ENCODE measurements at regions not wholly inside any gene's neighbourhood (a gene's known extent, or its start where the extent isn't known, plus 50 kb on each side); places are given as distances from the start of the nearest gene placed in this dataset.
"Not testable (repeated sequence)": the region's sequence is repeated elsewhere in the genome, so short reads cannot be mapped to it uniquely, and the experiment has no call there.

DNA sequence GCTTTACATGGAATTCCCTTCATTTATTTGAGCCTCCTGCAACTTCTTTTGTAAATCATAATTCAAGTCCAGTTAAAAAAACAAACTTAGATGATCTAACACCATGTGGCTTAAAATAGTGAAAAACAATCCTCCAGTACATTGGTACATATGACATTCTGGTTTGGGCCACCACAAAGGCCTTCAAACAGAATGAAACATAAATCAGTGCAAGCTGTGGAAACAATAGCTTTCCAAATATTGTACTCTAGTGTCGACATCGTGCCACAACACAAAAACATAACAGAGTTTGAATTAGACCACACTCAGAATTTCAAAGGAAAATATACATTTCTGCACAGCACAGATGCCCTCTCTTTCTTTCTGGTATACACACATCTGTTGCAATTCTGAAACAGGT lies 751.3 kb downstream of the SLC6A15 start:
- no peak for FAIRE-seq
- no peak for DNase-seq (ENCODE audit: insufficient read length, low spot score)

DNA sequence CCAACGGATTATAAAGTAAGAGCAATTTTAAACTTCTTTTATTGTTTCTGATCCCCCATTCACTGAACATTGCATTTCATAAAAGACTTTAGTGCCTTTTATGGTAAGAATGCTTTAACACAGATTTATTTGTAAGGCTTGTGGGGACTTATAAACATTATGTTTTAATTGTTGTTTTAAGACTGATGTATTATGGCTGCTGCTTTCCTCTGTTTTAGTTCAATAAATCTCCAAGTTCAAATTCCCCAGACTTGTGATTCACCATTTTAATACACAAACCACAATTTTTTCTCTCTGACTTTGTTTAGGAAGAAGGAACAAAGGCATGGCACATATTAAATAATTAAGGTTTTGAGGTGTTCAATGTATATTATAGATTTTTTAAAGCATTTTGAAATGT lies 753.3 kb downstream of the SLC6A15 start:
- FAIRE-seq (no peak), DNase-seq (ENCODE audit: insufficient read length, low spot score) (no peak)

DNA sequence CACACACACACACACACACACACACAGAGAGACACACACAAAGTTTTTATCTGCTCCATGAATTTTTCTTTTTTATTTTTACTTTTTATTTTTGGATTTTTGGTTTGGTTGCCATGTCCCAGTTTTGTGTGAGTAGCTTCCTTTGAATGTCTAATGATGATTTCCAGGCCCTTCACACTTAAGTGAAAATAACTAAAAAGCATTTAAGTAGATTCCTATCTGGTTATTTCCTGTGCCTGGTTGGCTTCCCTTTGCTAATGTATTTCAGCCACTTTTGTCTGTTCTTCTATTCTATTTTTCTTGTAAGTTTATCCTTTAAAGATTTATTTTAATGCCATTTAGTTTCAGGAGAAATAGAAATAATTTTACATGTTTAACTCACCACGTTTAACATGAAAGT lies 755.4 kb downstream of the SLC6A15 start:
- no peak for FAIRE-seq

DNA sequence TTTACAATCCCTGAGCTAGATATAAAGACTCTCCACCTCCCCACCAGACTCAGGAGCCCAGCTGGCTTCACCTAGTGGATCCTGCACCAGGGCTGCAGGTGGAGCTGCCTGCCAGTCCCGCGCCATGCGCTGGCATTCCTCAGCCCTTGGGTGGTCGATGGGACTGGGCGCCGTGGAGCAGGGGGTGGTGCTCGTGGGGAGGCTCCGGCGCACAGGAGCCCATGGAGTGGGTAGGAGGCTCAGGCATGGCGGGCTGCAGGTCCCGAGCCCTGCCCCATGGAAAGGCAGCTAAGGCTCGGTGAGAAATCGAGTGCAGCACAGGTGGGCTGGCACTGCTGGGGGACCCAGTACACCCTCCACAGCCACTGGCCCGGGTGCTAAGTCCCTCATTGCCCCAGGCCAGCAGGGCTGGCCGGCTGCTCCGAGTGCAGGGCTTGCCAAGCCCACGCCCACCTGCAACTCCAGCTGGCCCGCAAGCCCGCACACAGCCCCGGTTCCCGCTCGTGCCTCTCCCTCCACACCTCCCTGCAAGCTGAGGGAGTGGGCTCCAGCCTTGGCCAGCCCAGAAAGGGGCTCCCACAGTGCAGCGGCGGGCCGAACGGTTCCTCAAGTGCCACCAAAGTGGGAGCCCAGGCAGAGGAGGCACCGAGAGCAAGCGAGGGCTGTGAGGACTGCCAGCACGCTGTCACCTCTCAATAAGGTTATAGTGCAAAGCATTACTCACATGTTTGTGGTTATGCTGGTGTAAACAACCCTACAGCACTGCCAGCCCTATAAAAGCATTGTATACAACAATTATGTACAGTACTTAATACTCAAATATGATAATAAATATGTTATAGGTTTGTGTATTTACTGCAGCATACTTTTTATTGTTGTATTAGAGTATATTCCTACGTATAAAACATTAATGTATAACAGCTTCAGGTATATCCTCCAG lies 757.3 kb downstream of the SLC6A15 start:
- DNase-seq (ENCODE audit: insufficient read length, low spot score); FAIRE-seq: not testable (repeated sequence)

More for the DNA sequence above, 755.4 kb downstream of the SLC6A15 start:
- DNase-seq (ENCODE audit: insufficient read length, low spot score), result no peak

DNA sequence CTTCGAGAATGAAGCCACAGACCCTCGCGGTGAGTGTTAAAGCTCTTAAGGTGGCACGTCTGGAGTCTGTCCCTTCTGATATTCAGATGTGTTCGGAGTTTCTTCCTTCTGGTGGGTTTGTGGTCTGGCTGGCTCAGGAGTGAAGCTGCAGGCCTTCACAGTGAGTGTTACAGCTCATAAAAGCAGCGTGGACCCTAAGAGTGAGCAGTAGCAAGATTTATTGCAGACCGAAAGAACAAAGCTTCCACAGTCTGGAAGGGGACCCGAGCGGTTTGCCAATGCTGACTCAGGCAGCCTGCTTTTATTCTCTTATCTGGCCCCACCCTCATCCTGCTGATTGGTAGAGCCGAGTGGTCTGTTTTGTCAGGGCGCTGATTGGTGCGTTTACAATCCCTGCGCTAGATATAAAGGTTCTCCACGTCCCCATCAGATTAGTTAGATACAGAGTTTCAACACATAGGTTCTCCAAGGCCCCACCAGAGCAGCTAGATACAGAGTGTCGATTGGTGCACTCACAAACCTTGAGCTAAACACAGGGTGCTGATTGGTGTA lies 758.1 kb downstream of the SLC6A15 start:
- not testable (repeated sequence) for DNase-seq (ENCODE audit: insufficient read length, low spot score); FAIRE-seq

DNA sequence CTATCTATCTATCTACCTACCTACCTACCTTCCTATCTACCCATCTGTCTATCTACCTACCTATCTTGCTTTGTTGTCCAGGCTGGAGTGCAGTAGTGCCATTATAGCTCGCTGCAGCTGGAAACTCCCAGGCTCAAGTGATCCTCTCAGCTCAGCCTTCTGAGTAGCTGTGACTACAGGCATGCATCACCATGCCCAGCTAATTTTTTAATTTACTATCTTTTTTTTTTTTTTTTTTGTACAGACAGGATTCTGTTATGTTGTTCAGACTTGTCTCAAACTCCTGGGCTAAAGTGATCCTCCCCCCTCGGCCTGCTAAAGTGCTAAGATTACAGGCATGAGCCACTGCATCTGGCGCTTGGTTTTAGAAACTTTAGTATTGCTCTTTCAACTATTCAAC lies 762.4 kb downstream of the SLC6A15 start:
- FAIRE-seq, result no peak
- no peak for DNase-seq (ENCODE audit: insufficient read length, low spot score)

DNA sequence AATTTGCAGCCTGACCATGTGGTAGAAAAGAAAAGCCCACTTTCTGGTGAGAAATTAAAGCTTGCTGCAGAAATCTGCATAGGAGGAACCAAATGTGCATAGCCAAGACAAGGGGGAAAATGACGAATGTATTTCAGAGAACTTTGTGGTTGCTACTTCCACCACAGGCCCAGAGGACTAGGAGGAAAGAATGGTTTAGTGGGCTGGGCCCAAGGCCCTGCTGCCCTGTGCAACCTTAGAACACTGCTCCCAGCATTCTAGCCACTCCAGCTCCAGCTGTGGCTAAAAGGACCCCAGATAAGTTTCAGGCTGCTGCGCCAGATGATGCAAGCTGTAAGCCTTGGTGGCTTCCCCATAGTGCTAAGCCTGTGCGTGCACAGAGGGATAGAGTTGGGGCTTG lies 764.3 kb downstream of the SLC6A15 start:
- DNase-seq (ENCODE audit: insufficient read length, low spot score) (no peak), FAIRE-seq (no peak)

DNA sequence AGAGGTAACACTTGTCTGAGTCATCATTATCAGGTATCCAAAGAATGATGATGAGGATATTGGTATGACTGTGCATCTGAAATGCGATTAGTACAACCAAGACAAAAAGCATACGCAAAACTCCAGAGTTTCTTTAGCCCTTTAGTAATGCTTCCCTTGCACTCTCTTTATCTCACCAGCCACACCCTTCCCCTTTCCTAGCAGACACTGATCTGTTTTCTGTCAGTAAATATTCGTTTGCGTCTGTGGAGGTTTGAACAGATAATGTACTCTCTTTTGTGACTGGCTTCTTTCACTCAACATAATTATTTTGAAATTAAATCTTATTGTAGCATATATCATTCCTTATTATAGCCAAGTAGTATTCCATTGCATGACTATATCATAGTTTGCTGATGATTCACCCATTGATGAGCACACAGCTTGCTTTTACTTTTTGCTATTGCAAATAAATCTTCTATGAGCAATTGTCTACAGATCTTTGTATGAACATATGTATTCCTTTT lies 775.7 kb downstream of the SLC6A15 start:
- no peak for FAIRE-seq
- no peak for DNase-seq (ENCODE audit: insufficient read length, low spot score)

DNA sequence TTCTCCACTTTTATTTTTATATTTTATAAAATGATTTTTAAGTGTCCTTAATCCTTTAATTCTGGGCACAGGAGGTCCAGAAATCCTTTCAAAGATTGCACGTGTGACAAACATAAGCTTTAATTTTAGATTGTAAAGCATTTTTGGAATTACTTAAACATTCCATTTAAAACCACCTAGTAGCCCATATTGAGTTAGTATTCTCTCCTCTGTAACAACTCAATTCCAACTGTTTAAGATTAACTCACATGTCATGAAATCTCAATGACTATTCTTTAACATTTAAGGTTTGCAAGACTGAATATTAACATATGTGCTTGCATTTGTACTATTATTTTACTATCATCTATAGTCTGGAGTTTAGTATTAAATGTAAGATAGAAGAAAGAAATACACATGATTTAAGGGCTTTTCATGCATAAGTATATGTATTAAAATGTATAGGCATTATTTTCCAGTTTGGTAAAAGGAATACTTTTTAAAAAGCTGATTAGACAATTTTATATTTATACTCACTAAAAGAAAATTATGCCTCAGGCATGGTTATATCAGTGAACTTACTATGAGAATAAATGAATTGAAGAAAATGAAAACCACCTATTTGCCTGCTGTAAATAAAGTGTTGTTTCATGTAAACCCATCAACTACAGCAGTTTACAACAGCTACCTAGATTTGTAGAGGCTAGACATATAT lies 776.9 kb downstream of the SLC6A15 start:
- no peak for DNase-seq (ENCODE audit: insufficient read length, low spot score)
- FAIRE-seq, result no peak

DNA sequence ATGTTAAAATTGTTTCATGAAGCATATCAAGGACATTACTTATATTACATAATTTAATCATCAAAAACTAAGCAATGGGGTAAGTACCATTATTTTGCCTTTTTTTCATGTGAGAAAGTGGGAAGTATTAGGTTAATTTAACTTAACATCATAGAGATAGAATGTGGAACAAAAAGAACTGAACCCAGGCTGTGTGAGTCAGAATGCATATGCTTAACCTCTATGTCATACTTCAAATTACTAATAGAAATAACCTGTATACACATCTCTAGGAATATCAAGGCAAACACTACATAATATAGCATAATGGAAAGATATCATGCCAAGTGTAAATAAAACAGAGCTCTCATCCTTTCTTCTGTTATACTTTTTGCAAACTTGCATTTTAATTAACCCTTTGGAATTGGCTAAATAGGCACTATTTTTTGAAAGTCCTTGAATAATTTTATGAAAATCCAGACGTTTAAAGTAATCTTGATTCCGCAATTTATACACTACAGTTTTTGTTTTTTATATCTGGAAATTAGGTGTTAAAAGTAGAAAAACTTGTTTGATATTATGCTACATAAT lies 777.7 kb downstream of the SLC6A15 start:
- no peak for DNase-seq (ENCODE audit: insufficient read length, low spot score)
- FAIRE-seq, result no peak

DNA sequence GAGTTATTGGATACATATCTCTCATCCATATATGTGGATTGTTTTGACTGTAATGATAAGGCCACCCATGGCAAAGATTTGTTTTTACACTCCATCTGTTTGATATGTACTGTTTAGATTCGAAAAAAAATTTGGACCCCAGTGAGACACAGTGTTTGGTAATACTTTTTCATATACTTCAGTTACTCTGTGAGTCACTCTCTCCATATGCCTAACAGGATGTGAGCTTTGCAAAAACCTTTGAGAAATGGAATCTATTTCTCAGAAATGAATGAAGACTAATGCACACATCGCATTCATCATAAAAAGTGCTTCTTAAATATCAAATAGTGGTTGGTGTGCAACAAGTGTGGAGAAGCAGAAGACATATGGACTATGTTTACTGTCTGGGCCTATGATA lies 781.5 kb downstream of the SLC6A15 start:
- no peak for FAIRE-seq
- no peak for DNase-seq (ENCODE audit: insufficient read length, low spot score)

DNA sequence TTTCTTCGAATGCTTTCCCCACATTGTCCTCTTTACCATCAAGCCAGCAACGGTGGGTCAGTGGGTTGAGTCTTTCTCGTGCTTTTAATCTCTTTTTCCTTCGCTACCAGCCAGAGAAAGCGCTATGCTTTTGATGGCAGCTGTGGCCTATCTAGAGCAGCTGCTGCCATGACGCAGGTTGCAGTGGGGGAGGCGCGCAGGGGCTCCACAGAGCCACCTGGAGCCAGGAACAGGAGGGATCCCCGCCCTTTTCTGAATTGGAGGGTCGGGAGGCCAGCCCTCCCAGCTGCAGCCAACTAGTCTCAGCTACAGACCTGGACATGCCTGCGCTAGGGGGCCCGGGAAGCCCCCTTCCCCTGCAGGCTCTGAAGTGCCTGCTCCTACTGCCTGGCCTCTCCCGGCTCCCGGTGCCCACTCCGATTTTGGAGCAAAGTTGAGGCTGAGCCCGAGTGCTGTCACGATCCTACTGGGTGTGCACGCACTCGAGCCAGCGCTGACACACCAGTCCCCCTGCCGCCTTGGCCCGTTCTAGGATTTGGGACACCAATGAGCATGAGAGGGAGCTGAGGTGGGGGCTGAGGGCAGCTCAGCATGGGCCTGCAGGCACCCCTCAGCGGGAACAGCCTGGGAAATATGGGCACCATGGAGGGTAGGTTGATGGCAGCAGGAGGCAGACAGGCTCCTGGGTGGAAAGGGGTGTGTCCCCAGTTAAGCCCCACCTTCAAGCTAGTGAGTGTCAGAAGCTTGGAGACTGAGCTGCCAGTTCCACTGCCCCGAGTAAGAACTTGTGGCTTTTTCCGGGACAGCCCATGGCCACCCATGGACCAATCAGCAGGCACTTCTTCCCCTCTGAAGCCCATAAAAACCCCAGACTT lies 784.2 kb downstream of the SLC6A15 start:
- FAIRE-seq, result no peak
- DNase-seq (ENCODE audit: insufficient read length, low spot score), result no peak

DNA sequence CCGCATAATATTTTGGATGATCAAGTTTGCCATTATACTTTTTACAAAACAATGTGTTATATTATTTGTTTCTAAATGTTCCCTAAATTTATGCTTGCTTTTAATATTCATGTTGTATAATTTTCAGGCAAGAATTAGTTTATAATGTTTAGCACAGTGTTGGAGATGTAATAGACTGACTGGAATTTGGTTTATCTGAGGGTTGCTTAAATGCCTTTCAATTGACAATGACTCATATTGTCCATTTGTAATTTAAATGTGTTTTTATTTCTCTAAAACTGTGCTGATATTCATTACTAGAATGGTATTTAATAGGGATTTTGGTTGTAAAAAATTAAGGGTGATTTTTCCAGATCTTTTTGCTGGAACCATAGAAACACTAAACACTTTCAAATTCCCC lies 788.4 kb downstream of the SLC6A15 start:
- FAIRE-seq, result no peak

DNA sequence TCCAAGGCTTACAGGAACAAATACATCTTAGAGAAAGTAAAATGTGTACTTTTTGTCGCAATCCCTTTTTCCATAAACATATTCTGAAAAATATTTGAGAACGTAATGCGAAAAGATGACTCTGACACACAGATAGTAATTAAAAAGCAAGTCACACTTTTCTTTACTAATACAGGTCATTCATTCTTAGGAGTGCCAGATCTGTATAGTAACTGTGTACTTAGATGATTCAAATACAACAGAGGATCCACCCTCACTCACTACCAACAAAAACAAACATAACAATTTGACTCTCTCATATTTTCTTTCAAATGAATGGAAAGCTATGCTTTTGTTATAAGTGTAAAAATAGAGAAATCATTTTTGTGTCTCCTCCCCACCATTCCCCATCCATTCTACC lies 795.4 kb downstream of the SLC6A15 start:
- DNase-seq (ENCODE audit: insufficient read length, low spot score) (no peak), FAIRE-seq (no peak)

More for the DNA sequence above, 788.4 kb downstream of the SLC6A15 start:
- DNase-seq (ENCODE audit: insufficient read length, low spot score), result no peak

DNA sequence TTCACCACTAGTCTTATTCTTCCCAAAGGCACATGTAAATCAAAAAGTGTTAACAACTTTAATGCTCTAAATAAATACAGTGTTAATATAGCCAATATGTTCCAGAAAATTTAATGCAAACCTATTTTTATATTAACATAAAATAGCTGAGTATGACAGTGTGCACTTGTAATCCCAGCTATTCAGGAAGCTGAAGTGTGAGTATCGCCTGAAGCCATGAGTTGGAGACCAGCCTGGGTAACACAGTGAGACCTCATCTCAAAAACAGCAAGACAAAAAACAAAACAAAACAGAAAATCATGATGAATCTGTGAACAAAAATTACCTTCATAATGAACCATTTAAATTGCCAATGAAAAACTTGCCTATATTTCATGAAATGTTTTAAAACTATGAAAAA lies 798.9 kb downstream of the SLC6A15 start:
- no peak for FAIRE-seq
- no peak for DNase-seq (ENCODE audit: insufficient read length, low spot score)

DNA sequence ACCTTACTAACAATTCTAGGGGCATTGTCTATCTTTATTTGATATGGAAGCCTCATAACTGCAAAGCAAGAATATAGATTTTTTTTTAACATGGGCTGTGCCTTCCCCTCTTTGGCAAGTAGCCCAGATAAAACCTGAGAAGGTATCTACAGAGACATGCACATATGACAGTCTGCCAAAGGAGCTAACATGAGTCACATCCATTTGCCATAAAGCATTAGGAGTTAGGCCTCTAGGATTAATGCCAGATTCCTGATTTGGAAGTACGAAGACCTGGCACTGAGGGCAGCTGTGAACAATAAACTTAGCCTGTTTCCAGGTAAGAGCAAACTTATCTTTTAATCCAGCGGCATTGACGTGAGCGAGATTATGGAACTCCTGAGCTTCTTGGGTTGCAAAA lies 808.7 kb downstream of the SLC6A15 start:
- not testable (repeated sequence) for FAIRE-seq; DNase-seq (ENCODE audit: insufficient read length, low spot score)

DNA sequence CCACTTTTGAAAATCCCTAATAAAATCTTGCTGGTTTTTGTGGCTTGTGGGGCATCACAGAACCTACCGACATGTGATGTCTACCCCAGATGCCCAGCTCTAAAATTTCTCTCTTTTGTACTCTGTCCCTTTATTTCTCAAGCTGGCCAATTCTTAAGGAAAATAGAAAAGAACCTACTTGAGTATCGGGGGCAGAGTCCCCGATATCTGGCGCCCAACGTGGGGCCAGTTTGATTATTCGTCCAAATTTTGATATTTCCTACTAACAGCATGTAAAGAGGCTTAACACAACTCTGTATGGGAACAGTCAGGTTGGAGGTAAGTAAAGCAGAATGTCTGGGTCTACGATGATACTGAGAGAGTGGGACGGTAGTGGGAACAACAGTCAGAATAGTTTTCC lies 810.6 kb downstream of the SLC6A15 start:
- not testable (repeated sequence) for DNase-seq (ENCODE audit: insufficient read length, low spot score); FAIRE-seq

DNA sequence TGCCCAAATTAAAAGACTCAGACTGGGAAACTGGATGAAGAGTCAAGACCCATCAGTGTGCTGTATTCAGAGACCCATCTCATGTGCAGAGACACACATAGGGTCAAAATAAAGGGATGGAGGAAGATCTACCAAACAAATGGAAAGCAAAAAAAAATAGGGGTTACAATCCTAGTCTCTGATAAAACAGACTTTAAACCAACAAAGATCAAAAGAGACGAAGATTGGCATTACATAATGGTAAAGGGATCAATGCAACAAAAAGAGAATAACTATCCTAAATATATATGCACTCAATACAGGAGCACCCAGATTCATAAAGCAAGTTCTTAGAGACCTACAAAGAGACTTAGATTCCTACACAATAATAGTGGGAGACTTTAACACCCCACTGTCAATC lies 813.0 kb downstream of the SLC6A15 start:
- FAIRE-seq; DNase-seq (ENCODE audit: insufficient read length, low spot score): not testable (repeated sequence)

DNA sequence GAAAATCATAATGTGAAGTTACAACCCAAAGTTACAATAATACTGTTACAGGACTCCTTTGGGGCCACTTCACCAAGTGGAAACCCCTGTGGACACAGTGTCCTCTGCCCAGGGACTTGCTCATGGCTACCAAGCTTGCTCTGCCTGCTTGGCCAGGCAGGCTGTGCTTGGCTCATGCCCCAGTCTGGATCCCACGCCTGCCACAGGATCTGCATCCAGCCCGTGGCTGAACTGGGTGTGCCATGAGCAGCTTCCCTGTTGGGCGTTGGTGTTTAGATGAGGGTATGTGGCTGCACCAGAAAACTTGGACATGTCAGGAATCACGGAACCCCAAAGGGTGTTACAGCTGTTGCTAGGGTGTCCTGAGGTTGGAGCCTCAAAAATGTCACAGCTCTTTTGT lies 820.9 kb downstream of the SLC6A15 start:
- DNase-seq (ENCODE audit: insufficient read length, low spot score) (no peak), FAIRE-seq (no peak)

DNA sequence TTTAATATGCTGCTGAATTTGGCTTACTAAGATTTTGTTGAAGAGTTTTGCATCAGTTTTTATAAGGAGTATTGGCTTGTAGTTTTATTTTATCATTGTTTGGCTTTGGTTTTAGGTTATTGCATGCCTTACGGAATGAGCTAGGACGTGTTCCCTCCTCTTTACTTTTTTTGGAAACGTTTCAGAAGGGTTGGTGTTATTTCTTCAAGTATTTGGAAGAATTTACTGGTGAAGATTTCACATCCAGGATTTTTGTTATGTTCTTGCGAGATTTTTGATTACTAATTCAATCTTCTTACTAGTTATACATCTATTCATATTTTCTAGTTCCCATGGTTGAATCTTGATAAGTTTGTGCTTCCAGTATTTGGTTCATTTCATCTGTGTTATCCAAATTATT lies 823.2 kb downstream of the SLC6A15 start:
- FAIRE-seq, result no peak
- DNase-seq (ENCODE audit: insufficient read length, low spot score), result no peak
